Psoas muscle (tissue), 7 donors: ENCODE measurements at regions not wholly inside any gene's neighbourhood (a gene's known extent, or its start where the extent isn't known, plus 50 kb on each side); places are given as distances from the start of the nearest gene placed in this dataset.

Experiments
- ATAC-seq, 4 donors: fragments of 200-7000 bp; cut with Tn5 transposase; one replicate each; pipeline ENCODE4 v1.9.1; 2020; ENCODE audit warnings: moderate library complexity in 3 of 4, mild to moderate bottlenecking in 2 of 4
- DNase-seq, 2 donors: peaks; one replicate each; pipeline ENCODE4 v3.0.0-alpha.2; 2020
- H3K27ac ChIP-seq: fragments of 200-600 bp; one replicate; pipeline ENCODE4 v1.8.0; 2022
- H3K27me3 ChIP-seq, 3 donors: fragments of 200-600 bp in 1 of 3; one replicate each; pipeline versions ENCODE4 v1.6.1 to v1.8.0; 2013 to 2022; ENCODE audit warnings: low read length in 2 of 3, mild to moderate bottlenecking in 2 of 3, moderate library complexity in 1 of 3; ENCODE audit not compliant: insufficient read depth in 3 of 3
- H3K36me3 ChIP-seq, 2 donors: fragments of 200-600 bp in 1 of 2; one replicate each; pipeline versions ENCODE4 v1.6.1 to v1.8.0; 2013 to 2022; ENCODE audit warnings: low read depth in 1 of 2, mild to moderate bottlenecking in 1 of 2, moderate library complexity in 1 of 2; ENCODE audit not compliant: insufficient read depth in 1 of 2
- H3K4me1 ChIP-seq: fragments of 200-600 bp; one replicate; pipeline ENCODE4 v1.8.0; 2022
- H3K4me3 ChIP-seq: fragments of 200-600 bp; one replicate; pipeline ENCODE4 v1.8.0; 2022; ENCODE audit warnings: mild to moderate bottlenecking
- H3K9me3 ChIP-seq: fragments of 200-600 bp; one replicate; pipeline ENCODE4 v1.8.0; 2022
- CTCF ChIP-seq: fragments of 200-600 bp; IDR thresholded peaks from one replicate; pipeline ENCODE4 v1.8.0; 2022; ENCODE audit warnings: antibody characterized with exemption
- WGBS, 3 donors: extraction: QIAGEN DNeasy Blood & Tissue Kit; methylation state at CpG; one replicate each; pipeline versions ENCODE4 v1.1.6 to v1.1.7; 2013; 5-methylcytosine and 5-hydroxymethylcytosine counted together
- intact Hi-C, 2 donors: fragments of 100-400 bp; cut with DNase I; formaldehyde crosslinking; loops; one replicate each; pipeline versions ENCODE4 v1.11.0 to v1.14.2; 2022
- donor health status: healthy with polysubstance abuse.
- donor health status: DM: no; HTN: no; CAD: no; lungs with moderate emphysema.
- donor health status: Bipolar disorder and iron deficiency.
- donor health status: healthy.
- donor health status: DM: yes; HTN: yes; CAD: no.
- donor health status: DM: no; HTN: no; CAD: no.
- donor health status: DM: yes; HTN: yes; CAD: no.

GRCh38 chr18:68560128-68560527, 154.8 kb downstream of the TMX3 start:
- DNase-seq (no peak), ATAC-seq (no peak)
- H3K36me3 ChIP-seq: no peaks in the 10 kb centered on the region
- no peak overlapping the region for H3K27ac ChIP-seq
- H3K4me3 ChIP-seq: no peak overlapping the region
- no peaks in the 10 kb centered on the region for H3K9me3 ChIP-seq
- H3K4me1 ChIP-seq: no peaks in the 10 kb centered on the region
- no peaks in the 10 kb centered on the region for H3K27me3 ChIP-seq
- intact Hi-C loops: no loop called here
- WGBS, 3 donors: 71 to 82% (median 81%) methylated on average over 2 of the region's 2 CpGs
- no peak for TF ChIP-seq CTCF

- Histone ChIP-seq H3K27ac (no peak overlapping the region), H3K4me1 (no peaks in the 10 kb centered on the region), H3K27me3 (no peaks in the 10 kb centered on the region), H3K4me3 (no peak overlapping the region), H3K9me3 (no peaks in the 10 kb centered on the region), H3K36me3 (no peaks in the 10 kb centered on the region)
- 57 to 64% (median 58%) methylated on average over 5 of the region's 5 CpGs for WGBS, 3 donors
- no peak for ATAC-seq
- no peak for TF ChIP-seq CTCF
- no peak for DNase-seq
- intact Hi-C loops: no loop called here
Observed at GRCh38 chr18:68557183-68557582, 157.7 kb downstream of the TMX3 start.

- H3K4me3 ChIP-seq: no peak overlapping the region
- no peaks in the 10 kb centered on the region for H3K36me3 ChIP-seq
- no peak overlapping the region for H3K27ac ChIP-seq
- intact Hi-C loops: no loop called here
- no peaks in the 10 kb centered on the region for H3K4me1 ChIP-seq
- no peak for TF ChIP-seq CTCF
- no peaks in the 10 kb centered on the region for H3K9me3 ChIP-seq
- DNase-seq (no peak), ATAC-seq (no peak)
- H3K27me3 ChIP-seq: no peaks in the 10 kb centered on the region
Observed at GRCh38 chr18:68555879-68556301, 159.0 kb downstream of the TMX3 start.

GRCh38 chr18:68548904-68549870, 165.7 kb downstream of the TMX3 start:
- intact Hi-C loops: no loop called here
- ATAC-seq (no peak), DNase-seq (no peak)
- Histone ChIP-seq H3K27ac (no peak overlapping the region), H3K4me3 (no peak overlapping the region), H3K27me3 (no peaks in the 10 kb centered on the region), H3K9me3 (no peaks in the 10 kb centered on the region), H3K4me1 (no peaks in the 10 kb centered on the region), H3K36me3 (no peaks in the 10 kb centered on the region)
- WGBS, 3 donors: 82 to 83% (median 82%) methylated on average over 9 of the region's 9 CpGs
- no peak for TF ChIP-seq CTCF
